Activated CD4-positive, CD25-positive, alpha-beta regulatory T cell treated with anti-CD3 and anti-CD28 coated beads, Interleukin-2, amount 50 U/mL, for 24 hours (primary cell): ENCODE measurements at regions not wholly inside any gene's neighbourhood (a gene's known extent, or its start where the extent isn't known, plus 50 kb on each side); places are given as distances from the start of the nearest gene placed in this dataset.
"Not testable (repeated sequence)": the region's sequence is repeated elsewhere in the genome, so short reads cannot be mapped to it uniquely, and the experiment has no call there.

Experiments
- ATAC-seq, 2 donors: fragments of 150-1000 bp; cut with Tn5 transposase; one replicate each; pipeline ENCODE4 v1.10.0; 2021; ENCODE audit warnings: mild to moderate bottlenecking in 1 of 2, moderate library complexity in 1 of 2

GRCh38 chr12:124669271-124669721 is 101.9 kb upstream of the NCOR2 start:
- not testable (repeated sequence) for ATAC-seq

- ATAC-seq: no peak
Observed at GRCh38 chr12:124668602-124669001, 101.2 kb upstream of the NCOR2 start.

- ATAC-seq: no peak
Observed at GRCh38 chr12:124667506-124668326, 100.3 kb upstream of the NCOR2 start.

- no peak for ATAC-seq
Observed at GRCh38 chr12:124666722-124667259, 99.4 kb upstream of the NCOR2 start.

- no peak for ATAC-seq
Observed at GRCh38 chr12:124665511-124665910, 98.1 kb upstream of the NCOR2 start.

GRCh38 chr12:124664395-124665111 is 97.1 kb upstream of the NCOR2 start:
- ATAC-seq: no peak

GRCh38 chr12:124663771-124664366 is 96.5 kb upstream of the NCOR2 start:
- no peak for ATAC-seq

- no peak for ATAC-seq
Observed at GRCh38 chr12:124663206-124663605, 95.8 kb upstream of the NCOR2 start.

GRCh38 chr12:124661341-124661740 is 93.9 kb upstream of the NCOR2 start:
- no peak for ATAC-seq

GRCh38 chr12:124660851-124661250 is 93.4 kb upstream of the NCOR2 start:
- no peak for ATAC-seq

- ATAC-seq: no peak
Observed at GRCh38 chr12:124658806-124659402, 91.5 kb upstream of the NCOR2 start.

- no peak for ATAC-seq
Observed at GRCh38 chr12:124658302-124658701, 90.9 kb upstream of the NCOR2 start.

GRCh38 chr12:124656947-124657434 is 89.6 kb upstream of the NCOR2 start:
- no peak for ATAC-seq

GRCh38 chr12:124655698-124656516 is 88.5 kb upstream of the NCOR2 start:
- no peak for ATAC-seq

GRCh38 chr12:124655048-124655697 is 87.8 kb upstream of the NCOR2 start:
- no peak for ATAC-seq

GRCh38 chr12:124654666-124655047 is 87.2 kb upstream of the NCOR2 start:
- no peak for ATAC-seq

- ATAC-seq: no peak
Observed at GRCh38 chr12:124653169-124653931, 85.9 kb upstream of the NCOR2 start.

- ATAC-seq: no peak
Observed at GRCh38 chr12:124652661-124653060, 85.2 kb upstream of the NCOR2 start.

GRCh38 chr12:124651516-124652273 is 84.3 kb upstream of the NCOR2 start:
- ATAC-seq: no peak

- ATAC-seq: no peak
Observed at GRCh38 chr12:124650912-124651311, 83.5 kb upstream of the NCOR2 start.
